NCI-H2227 treated with DMSO at 0.1 percent for 48 hours (cell line): ENCODE measurements at regions not wholly inside any gene's neighbourhood (a gene's known extent, or its start where the extent isn't known, plus 50 kb on each side); places are given as distances from the start of the nearest gene placed in this dataset.
"Not testable (repeated sequence)": the region's sequence is repeated elsewhere in the genome, so short reads cannot be mapped to it uniquely, and the experiment has no call there.

Experiments used
- DNase-seq: peaks from one replicate; lab custom pipeline; 2025; lab: John Stamatoyannopoulos, UW

DNA sequence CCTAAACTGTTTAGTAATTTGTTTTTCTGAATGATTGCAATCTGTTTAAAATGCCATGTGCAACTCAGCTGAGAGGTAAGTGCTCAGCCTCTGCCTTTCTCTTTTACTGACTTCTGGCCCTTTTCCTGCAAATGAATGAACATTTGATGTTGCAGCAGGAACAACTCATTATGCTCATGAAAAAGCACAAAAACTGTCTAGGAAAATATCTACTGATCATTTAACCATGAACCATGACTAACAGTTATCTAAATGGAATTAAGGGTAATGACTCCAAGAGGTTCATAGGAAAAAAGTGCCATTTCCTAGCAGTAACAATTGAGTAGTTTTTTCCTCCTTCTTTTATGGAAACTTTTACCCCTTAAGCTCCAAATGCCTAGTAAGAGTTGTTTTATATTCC lies 70.6 kb upstream of the ANKH start:
- no peak for DNase-seq

DNA sequence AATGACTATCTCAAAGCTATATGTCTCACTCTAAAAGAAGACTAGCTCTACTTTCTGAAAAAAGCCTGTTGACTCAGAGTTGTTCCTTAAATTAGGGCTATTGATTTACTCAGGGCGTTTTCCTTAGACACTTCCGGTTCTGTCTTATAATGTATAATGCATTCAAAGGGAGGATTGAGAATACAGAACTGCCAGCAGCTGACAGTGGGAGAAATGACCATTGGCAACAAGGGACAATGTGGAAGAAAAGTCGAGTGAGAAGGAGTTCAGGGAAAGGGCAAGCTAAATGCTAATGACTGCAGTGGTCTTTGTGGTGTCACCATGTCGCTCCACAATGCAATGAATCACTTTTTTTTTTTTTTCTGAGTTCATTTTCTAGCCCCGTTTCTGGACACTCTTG lies 65.7 kb upstream of the ANKH start:
- no peak for DNase-seq

DNA sequence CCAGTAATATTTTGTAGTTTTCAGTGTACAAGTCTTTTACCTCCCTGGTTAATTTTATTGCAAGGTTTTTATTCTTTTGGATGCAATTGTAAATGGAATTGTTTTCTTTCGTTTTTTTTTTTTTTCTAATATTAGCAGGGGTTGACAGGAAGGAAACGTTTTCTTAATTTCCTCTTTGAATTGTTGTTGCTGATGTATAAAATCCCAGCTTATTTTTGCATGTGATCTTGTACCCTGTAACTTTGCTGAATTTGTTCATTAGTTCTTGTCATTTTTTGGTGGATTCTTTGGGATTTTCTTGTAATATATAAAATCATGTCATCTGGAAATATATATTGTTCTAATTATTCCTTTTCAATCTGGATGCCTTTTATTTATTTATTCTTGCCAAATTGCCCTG lies 65.0 kb upstream of the ANKH start:
- DNase-seq = no peak

DNA sequence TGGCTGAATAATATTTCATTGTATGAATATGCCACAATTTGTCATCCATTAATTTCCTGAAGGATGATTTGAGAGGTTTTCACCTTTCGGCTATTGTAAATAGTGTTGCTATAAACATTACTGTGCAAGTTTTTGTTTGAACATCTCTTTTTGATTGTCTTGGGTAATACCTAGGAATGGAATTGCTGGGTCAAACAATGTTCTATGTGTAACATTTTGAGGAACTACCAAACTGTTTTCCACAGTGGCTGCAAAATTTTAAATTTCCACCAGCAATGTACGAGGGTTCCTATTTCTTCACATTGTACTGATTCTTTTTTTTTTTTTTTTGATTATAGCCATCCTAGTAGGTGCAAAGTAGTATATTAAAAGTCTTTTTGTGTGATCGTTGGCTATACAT lies 63.8 kb upstream of the ANKH start:
- no peak for DNase-seq

- DNase-seq = no peak
Measured at GRCh38 chr5:14932902-14933469, 61.4 kb upstream of the ANKH start.

- no peak for DNase-seq
Measured at GRCh38 chr5:14930486-14930885, 58.9 kb upstream of the ANKH start.

- no peak for DNase-seq
Measured at GRCh38 chr5:14929293-14930065, 57.9 kb upstream of the ANKH start.

- no peak for DNase-seq
Measured at GRCh38 chr5:14928661-14929060, 57.1 kb upstream of the ANKH start.

DNA sequence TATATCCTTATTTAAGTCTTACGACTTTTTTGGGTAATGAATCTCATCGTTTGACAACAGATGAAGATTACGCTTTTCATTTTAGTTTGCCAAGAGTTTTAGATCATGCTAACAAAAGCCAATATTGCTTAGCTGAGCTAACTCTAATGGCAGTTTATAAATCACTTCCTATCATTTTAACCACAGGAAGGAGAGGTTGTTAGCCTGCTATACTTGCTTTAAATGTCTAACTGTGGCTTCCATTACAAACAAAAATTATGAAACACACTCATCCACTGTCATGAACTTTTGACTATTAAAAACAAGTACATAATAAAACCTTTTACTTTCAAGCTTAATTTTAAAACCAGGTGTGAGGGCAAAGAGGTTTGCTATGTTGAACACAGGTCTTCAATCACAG lies 53.7 kb upstream of the ANKH start:
- DNase-seq = no peak

GRCh38 chr5:14922952-14923351 lies 51.4 kb upstream of the ANKH start:
- not testable (repeated sequence) for DNase-seq

GRCh38 chr5:14922456-14922855 lies 50.9 kb upstream of the ANKH start:
- no peak for DNase-seq
